ENCODE measurements at regions not wholly inside any gene's neighbourhood (a gene's known extent, or its start where the extent isn't known, plus 50 kb on each side); places are given as distances from the start of the nearest gene placed in this dataset.

GRCh38 chr7:135827391-135827790, 78.8 kb upstream of the FAM180A start:
- DNase-seq, result no peak

- DNase-seq, result no peak
Observed at GRCh38 chr7:135825406-135825805, 76.8 kb upstream of the FAM180A start.

- no peak for DNase-seq
Observed at GRCh38 chr7:135822376-135822775, 73.8 kb upstream of the FAM180A start.

GRCh38 chr7:135817583-135817982, 69.0 kb upstream of the FAM180A start:
- no peak for DNase-seq

GRCh38 chr7:135815033-135815432, 66.4 kb upstream of the FAM180A start:
- DNase-seq, result no peak

- DNase-seq, result no peak
Observed at GRCh38 chr7:135812148-135812547, 63.5 kb upstream of the FAM180A start.

GRCh38 chr7:135811506-135811905, 62.9 kb upstream of the FAM180A start:
- no peak for DNase-seq

GRCh38 chr7:135808206-135808605, 59.6 kb upstream of the FAM180A start:
- DNase-seq, result no peak

- no peak for DNase-seq
Observed at GRCh38 chr7:135803143-135803542, 54.5 kb upstream of the FAM180A start.

- DNase-seq, result no peak
Observed at GRCh38 chr7:135802697-135803096, 54.1 kb upstream of the FAM180A start.

GRCh38 chr7:135801877-135802276, 53.3 kb upstream of the FAM180A start:
- no peak for DNase-seq

- peak; percentile 4 for DNase-seq
Observed at GRCh38 chr7:135801045-135801693, 52.6 kb upstream of the FAM180A start.

- no peak for DNase-seq
Observed at GRCh38 chr7:135800560-135800959, 51.9 kb upstream of the FAM180A start.

- no peak for DNase-seq
Observed at GRCh38 chr7:135799881-135800280, 51.3 kb upstream of the FAM180A start.

All from T1000 (cell line).